GM12878 (cell line): ENCODE measurements at regions not wholly inside any gene's neighbourhood (a gene's known extent, or its start where the extent isn't known, plus 50 kb on each side); places are given as distances from the start of the nearest gene placed in this dataset.

Experiments
- ATAC-seq: fragments of 200-7000 bp; cut with Tn5 transposase; 3 replicates; pipeline ENCODE4 v1.9.1; 2020; ENCODE audit warnings: mild to moderate bottlenecking, moderate library complexity
- BruUV-seq: library from RNA; stranded (reverse); fragments of 400-500 nt; replicated peaks from 2 replicates; lab custom pipeline; 2021; lab: Mats Ljungman, UMichigan
- CTCF ChIA-PET: fragments of 300-600 bp; sonication (Branson Sonifier 250); formaldehyde crosslinking; extraction: SDS; loops from one replicate; lab custom pipeline; 2021; ENCODE audit warnings: inconsistent platforms; lab: Yijun Ruan, JAX
- POLR2A ChIA-PET: fragments of 350-600 bp; formaldehyde crosslinking; extraction: SDS; loops from one replicate; lab custom pipeline; 2021; ENCODE audit warnings: inconsistent platforms; lab: Charles Lee
- RAD21 ChIA-PET: fragments of 300-600 bp; sonication (Branson Sonifier 250); formaldehyde crosslinking; loops from one replicate; lab custom pipeline; 2023; ENCODE audit warnings: antibody characterized with exemption; ENCODE audit not compliant: unreplicated experiment; lab: Charles Lee
- SMC1A ChIA-PET: fragments of 300-600 bp; sonication (Branson Sonifier 250); formaldehyde crosslinking; loops from one replicate; lab custom pipeline; 2023; ENCODE audit not compliant: unreplicated experiment, uncharacterized antibody; lab: Charles Lee
- DNase-seq: peaks from one replicate; pipeline ENCODE4 v3.0.0-alpha.2; 2011; ENCODE audit warnings: low read depth, low spot score
- FAIRE-seq: peaks from 3 replicates; lab custom pipeline; 2011; peaks lifted over from hg19 to GRCh38; lab: Jason Lieb, UNC
- H2AFZ ChIP-seq: 2 replicates; pipeline ENCODE4 v1.6.0; 2011; ENCODE audit warnings: low read depth, low read length, control low read depth; ENCODE audit not compliant: control insufficient read depth
- H3K27ac ChIP-seq: 2 replicates; pipeline ENCODE4 v1.5.1; 2011; ENCODE audit warnings: control low read depth; ENCODE audit not compliant: control insufficient read depth, insufficient read depth
- H3K27me3 ChIP-seq, 2 experiments: replicated peaks in 1 of 2; 2 replicates each; pipeline versions ENCODE4 v1.6.0 to v1.6.1; 2011; ENCODE audit warnings: low read length in 1 of 2; ENCODE audit not compliant: control insufficient read depth in 2 of 2, insufficient read depth in 2 of 2
- H3K36me3 ChIP-seq, 2 experiments: 2 replicates each; pipeline ENCODE4 v1.5.1; 2011; ENCODE audit warnings: low read length in 1 of 2; ENCODE audit not compliant: control insufficient read depth in 2 of 2, insufficient read depth in 2 of 2
- H3K4me1 ChIP-seq: 2 replicates; pipeline ENCODE4 v1.6.1; 2011; ENCODE audit warnings: mild to moderate bottlenecking, low read length, moderate library complexity, mixed read lengths; ENCODE audit not compliant: control insufficient read depth, insufficient read depth
- H3K4me2 ChIP-seq: 2 replicates; pipeline ENCODE4 v1.6.0; 2011; ENCODE audit warnings: control low read depth; ENCODE audit not compliant: control insufficient read depth, insufficient read depth
- H3K4me3 ChIP-seq: fragments of 200-600 bp; sonication (generic); 2 replicates; pipeline ENCODE4 v1.5.1; 2016
- H3K79me2 ChIP-seq: 2 replicates; pipeline ENCODE4 v1.6.0; 2011; ENCODE audit warnings: low read length; ENCODE audit not compliant: control insufficient read depth, insufficient read depth
- H3K9ac ChIP-seq: 2 replicates; pipeline ENCODE4 v1.8.0; 2011; ENCODE audit warnings: low read length, control low read depth, mixed read lengths; ENCODE audit not compliant: control insufficient read depth, insufficient read depth
- H3K9me3 ChIP-seq: replicated peaks from 3 replicates; pipeline ENCODE4 v1.5.1; 2011; ENCODE audit warnings: mild to moderate bottlenecking, low read length; ENCODE audit not compliant: control insufficient read depth, insufficient read depth
- H4K20me1 ChIP-seq: 2 replicates; pipeline ENCODE4 v1.6.0; 2011; ENCODE audit not compliant: control insufficient read depth, insufficient read depth
- CHD2 ChIP-seq: IDR thresholded peaks from 2 replicates; pipeline ENCODE4 v1.6.1; 2011; ENCODE audit warnings: low read depth, low read length, improper control_type of control experiment, borderline replicate concordance
- POLR2AphosphoS2 ChIP-seq: IDR thresholded peaks from 2 replicates; pipeline ENCODE4 v1.6.1; 2011; ENCODE audit warnings: low read depth, mild to moderate bottlenecking, low read length, improper control_type of control experiment, moderate library complexity
- POU2F2 ChIP-seq: IDR thresholded peaks from 3 replicates; pipeline ENCODE4 v1.6.1; 2011; ENCODE audit warnings: low read depth, mild to moderate bottlenecking, low read length, borderline replicate concordance
- SREBF2 ChIP-seq: IDR thresholded peaks from 2 replicates; pipeline ENCODE4 v1.6.1; 2012; ENCODE audit warnings: mild to moderate bottlenecking, low read length
- STAT1 ChIP-seq: fragments of 450-650 bp; conservative IDR thresholded peaks from 2 replicates; pipeline ENCODE4 v1.6.1; 2014; ENCODE audit warnings: antibody characterized with exemption, mild to moderate bottlenecking
- ZNF384 ChIP-seq: IDR thresholded peaks from 2 replicates; pipeline ENCODE4 v1.6.1; 2012; ENCODE audit warnings: low read depth, mild to moderate bottlenecking, low read length, improper control_type of control experiment, borderline replicate concordance
- ZNF592 ChIP-seq: fragments of 450-650 bp; IDR thresholded peaks from 2 replicates; pipeline ENCODE4 v1.6.1; 2017; ENCODE audit warnings: mild to moderate bottlenecking, moderate library complexity
- WGBS: methylation state at CpG from one replicate; pipeline ENCODE4 v1.1.6; 2016; ENCODE audit warnings: low lambda C conversion rate; ENCODE audit not compliant: insufficient replicate concordance, insufficient coverage; ENCODE audit errors: missing lambda C conversion rate; 5-methylcytosine and 5-hydroxymethylcytosine counted together
- in situ Hi-C: fragments of 300-500 bp; cut with MboI; formaldehyde crosslinking; loops from 9 replicates; pipeline ENCODE4 v1.14.3; 2018; ENCODE audit warnings: mixed read lengths
- intact Hi-C: fragments of 100-400 bp; cut with micrococcal nuclease; formaldehyde crosslinking; loops from one replicate; pipeline ENCODE4 v1.14.2; 2022; ENCODE audit not compliant: unreplicated experiment

GRCh38 chr3:107142171-107142570 is 235.1 kb upstream of the CCDC54 start:
- no peak overlapping the region for H3K4me2 ChIP-seq
- in situ Hi-C loops = no loop called here

More at GRCh38 chr3:107142171-107142570, 235.1 kb upstream of the CCDC54 start:
- Histone ChIP-seq H2AFZ (no peak overlapping the region), H3K27me3 (no peaks in the 10 kb centered on the region), H3K9me3 (no peaks in the 10 kb centered on the region; the same call in 1 of the 3 replicates), H4K20me1 (no peaks in the 10 kb centered on the region), H3K36me3 (no peaks in the 10 kb centered on the region), H3K4me3 (no peak overlapping the region), H3K9ac (no peak overlapping the region), H3K27ac (no peak overlapping the region), H3K4me1 (no peaks in the 10 kb centered on the region), H3K79me2 (no peaks in the 10 kb centered on the region)
- intact Hi-C loops = no loop called here
- RAD21 ChIA-PET = no interaction called here
- DNase-seq (no peak), FAIRE-seq (no peak), ATAC-seq (no peak)
- CTCF ChIA-PET = interaction anchor here (0.6 kb wide), 1 partner anchor 211 kb away, joined by 3 read pairs; no protein-coding TSS in a partner anchor
- no peak for TF ChIP-seq STAT1
- no peak for TF ChIP-seq POLR2AphosphoS2
- no peak for TF ChIP-seq SREBF2
- TF ChIP-seq CHD2 = no peak
- no peak for TF ChIP-seq ZNF384
- no peak for TF ChIP-seq ZNF592
- no peak for TF ChIP-seq POU2F2
- POLR2A ChIA-PET = no interaction called here
- WGBS = 91% methylated on average over 1 of the region's 1 CpG
- no TSS peak for BruUV-seq
- SMC1A ChIA-PET = no interaction called here
